ENCODE measurements at regions not wholly inside any gene's neighbourhood (a gene's known extent, or its start where the extent isn't known, plus 50 kb on each side); places are given as distances from the start of the nearest gene placed in this dataset.

DNA sequence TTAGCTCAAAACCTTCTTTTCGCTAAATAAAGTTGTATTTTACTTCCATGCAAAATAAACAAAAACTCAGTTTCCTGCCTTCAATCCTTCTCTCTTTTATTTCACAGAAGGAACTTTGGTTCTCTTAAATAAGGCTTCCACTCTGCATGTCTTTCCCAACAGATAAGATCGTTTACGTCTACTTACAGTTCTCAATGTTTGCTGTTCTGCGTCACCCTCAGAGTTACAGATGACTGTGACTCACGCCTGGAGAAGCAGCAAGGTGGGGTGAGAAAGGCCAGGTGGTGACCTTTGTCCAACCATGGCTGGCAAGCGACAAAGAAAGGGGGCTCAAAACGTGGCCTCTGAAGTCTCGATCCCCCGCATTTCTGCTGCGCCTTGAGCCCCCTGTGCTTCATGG, 51.4 kb upstream of the RPS6KA2 start:
- no peak for TF ChIP-seq CTCF (conservative IDR thresholded peaks at IDR 0.05; ENCODE audit: low read length)
- DNase-seq (ENCODE audit: low read depth): no peak
- H3K4me3 ChIP-seq (ENCODE audit: low read length): no peak overlapping the region

DNA sequence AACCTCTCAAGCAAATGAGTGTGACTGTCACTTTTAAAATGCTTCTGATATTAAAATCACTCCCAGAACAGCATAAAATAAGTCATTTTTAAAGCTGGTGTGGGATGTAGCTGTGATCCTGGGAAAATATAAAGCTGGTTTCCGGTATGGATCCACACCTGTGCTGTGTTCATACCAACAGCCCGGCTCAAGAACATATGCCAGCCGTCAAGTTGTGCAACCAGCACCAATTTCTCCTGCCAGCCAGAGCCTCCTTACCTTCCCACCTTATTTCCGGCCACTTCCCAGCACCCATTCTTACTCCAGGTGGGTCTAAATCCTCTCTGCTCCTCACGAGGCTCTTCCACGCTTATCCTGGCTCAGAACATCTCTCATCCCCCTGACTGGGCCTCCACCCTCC, 50.9 kb upstream of the RPS6KA2 start:
- no peak for DNase-seq (ENCODE audit: low read depth)
- H3K4me3 ChIP-seq (ENCODE audit: low read length): no peak overlapping the region
- no peak for TF ChIP-seq CTCF (conservative IDR thresholded peaks at IDR 0.05; ENCODE audit: low read length)
